GM19099 (cell line): ENCODE measurements at regions not wholly inside any gene's neighbourhood (a gene's known extent, or its start where the extent isn't known, plus 50 kb on each side); places are given as distances from the start of the nearest gene placed in this dataset.

Experiments used
- POLR2A ChIP-seq: IDR thresholded peaks from 3 replicates; pipeline ENCODE4 v1.6.1; 2011; ENCODE audit warnings: low read depth; ENCODE audit not compliant: insufficient read length; ENCODE audit errors: extremely low read depth

- TF ChIP-seq POLR2A: no peak
Observed at GRCh38 chr15:69577397-69577796, 124.8 kb downstream of the RPLP1 start.

GRCh38 chr15:69578252-69578651 lies 125.6 kb downstream of the RPLP1 start:
- no peak for TF ChIP-seq POLR2A

GRCh38 chr15:69578787-69579583 lies 126.4 kb downstream of the RPLP1 start:
- no peak for TF ChIP-seq POLR2A

- TF ChIP-seq POLR2A: no peak
Observed at GRCh38 chr15:69579950-69580618, 127.5 kb downstream of the RPLP1 start.

DNA sequence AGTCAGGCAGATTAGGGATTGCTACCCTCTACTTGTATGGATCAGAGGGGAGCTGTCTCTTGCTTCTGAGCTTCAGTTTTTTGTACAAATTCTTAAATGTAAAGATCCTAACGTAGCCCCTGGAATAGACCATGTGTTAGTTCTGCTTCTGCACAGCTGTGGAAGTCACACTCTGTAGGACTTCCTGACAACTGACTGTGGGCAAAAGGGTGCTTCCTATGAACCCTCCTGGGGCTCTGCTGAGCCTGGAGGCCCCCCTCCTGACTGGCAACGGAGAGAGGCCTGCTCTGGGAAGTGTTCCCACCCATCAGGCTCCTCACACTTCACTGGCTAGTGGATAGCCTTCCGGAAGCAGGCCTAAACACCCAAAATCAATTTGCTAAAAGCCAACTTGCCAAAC lies 131.0 kb downstream of the RPLP1 start:
- TF ChIP-seq POLR2A: no peak

DNA sequence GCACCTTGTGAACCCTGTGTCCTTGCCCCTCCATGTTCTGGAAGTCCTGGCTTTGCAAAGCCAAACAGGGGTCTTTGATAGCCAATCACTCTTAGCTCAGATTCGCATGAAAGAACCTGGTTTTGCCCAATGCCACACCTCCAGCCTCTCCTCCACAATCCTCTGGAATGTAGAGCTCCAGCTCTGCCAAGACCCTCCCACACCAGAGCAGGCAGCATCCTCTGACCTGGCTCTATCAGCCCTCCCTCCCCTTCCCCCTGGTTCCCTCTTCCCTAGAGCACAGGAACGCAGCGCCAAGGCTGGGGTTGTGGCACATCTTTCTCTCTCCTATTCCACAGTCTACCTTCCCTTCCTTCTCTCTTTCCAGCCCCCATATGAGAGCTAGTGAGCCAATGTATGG lies 133.3 kb downstream of the RPLP1 start:
- no peak for TF ChIP-seq POLR2A

GRCh38 chr15:69586721-69587120 lies 134.1 kb downstream of the RPLP1 start:
- TF ChIP-seq POLR2A: no peak

DNA sequence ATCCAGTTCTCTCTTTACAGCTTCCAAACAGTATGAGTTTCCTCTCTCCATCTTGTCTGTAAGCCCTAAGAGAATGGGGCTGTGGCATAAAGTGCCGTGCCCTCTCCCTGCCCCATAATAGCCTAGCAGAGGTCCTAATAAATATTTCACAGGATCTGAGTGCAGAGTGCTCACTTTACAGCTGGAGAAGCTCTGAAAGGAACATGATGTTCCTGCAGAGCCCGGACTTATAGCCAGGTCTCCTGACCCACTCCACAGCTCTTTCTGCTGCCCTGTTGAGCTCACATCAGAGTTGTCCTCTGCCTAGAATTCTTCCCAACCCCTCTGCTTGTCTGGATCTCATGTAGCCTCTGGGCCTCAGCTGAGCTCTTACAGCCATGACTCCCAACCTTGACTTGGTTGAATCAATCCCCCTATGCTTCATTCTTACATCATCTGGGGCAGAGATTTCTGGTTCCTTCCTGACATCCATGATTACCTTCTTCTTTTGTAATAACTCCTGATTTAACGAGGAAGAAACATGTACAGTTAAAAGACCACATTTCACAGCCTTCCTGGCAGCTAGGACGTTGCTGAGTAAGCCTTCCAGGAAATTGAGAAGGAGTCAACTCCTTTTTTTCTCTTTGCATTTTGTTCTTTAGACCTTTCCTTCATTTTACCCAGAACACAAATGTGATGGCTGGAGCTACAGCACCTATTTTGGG lies 135.3 kb downstream of the RPLP1 start:
- no peak for TF ChIP-seq POLR2A

- no peak for TF ChIP-seq POLR2A
Observed at GRCh38 chr15:69590201-69590710, 137.6 kb downstream of the RPLP1 start.

DNA sequence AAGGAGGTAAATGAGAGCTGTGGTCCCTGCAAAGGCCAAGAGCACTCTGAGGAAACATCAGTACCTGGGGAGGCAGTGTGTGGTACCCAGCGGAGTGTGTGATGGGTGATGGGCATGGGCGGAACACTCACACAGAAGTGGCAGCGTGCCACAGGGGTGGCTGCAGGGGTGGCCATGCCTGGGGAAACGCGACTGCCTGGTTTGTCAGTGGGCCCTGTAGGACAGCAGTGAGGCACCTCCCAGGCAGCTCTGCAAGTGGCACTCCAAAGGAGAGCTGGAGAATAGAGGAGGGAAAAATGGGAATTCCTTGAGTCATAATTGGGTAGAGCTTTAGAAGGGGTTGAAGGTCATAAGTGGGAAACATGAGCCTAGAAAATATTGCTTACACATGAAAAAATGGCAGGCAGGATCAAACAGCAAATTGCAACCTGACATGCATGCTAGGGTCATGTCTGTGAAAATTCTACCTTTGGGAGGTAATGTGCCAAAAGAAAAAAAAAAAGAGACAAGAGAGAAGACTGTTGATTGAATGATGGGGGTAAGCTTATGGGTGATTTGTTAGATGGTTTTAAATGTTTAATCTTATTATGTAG lies 138.4 kb downstream of the RPLP1 start:
- no peak for TF ChIP-seq POLR2A

- TF ChIP-seq POLR2A: no peak
Observed at GRCh38 chr15:69591905-69592508, 139.4 kb downstream of the RPLP1 start.

GRCh38 chr15:69592954-69593353 lies 140.3 kb downstream of the RPLP1 start:
- TF ChIP-seq POLR2A: no peak

- TF ChIP-seq POLR2A: no peak
Observed at GRCh38 chr15:69593488-69593887, 140.9 kb downstream of the RPLP1 start.

- TF ChIP-seq POLR2A: no peak
Observed at GRCh38 chr15:69593981-69594966, 141.7 kb downstream of the RPLP1 start.
